Suprapubic skin (tissue), 4 donors: ENCODE measurements at regions not wholly inside any gene's neighbourhood (a gene's known extent, or its start where the extent isn't known, plus 50 kb on each side); places are given as distances from the start of the nearest gene placed in this dataset.
"Not testable (repeated sequence)": the region's sequence is repeated elsewhere in the genome, so short reads cannot be mapped to it uniquely, and the experiment has no call there.

Experiments
- DNase-seq, 2 donors: peaks; one replicate each; pipeline ENCODE4 v3.0.0-alpha.2; 2019; ENCODE audit warnings: low spot score in 2 of 2
- H3K27ac ChIP-seq: fragments of 200-600 bp; sonication (generic); one replicate; pipeline ENCODE4 v1.5.1; 2019
- H3K27me3 ChIP-seq: fragments of 200-600 bp; sonication (generic); one replicate; pipeline ENCODE4 v1.5.1; 2019
- H3K36me3 ChIP-seq: fragments of 200-600 bp; sonication (generic); one replicate; pipeline ENCODE4 v1.5.1; 2019
- H3K4me1 ChIP-seq: fragments of 200-600 bp; sonication (generic); one replicate; pipeline ENCODE4 v1.5.1; 2019
- H3K4me3 ChIP-seq: fragments of 200-600 bp; sonication (generic); one replicate; pipeline ENCODE4 v1.5.1; 2019; ENCODE audit warnings: mild to moderate bottlenecking
- H3K9me3 ChIP-seq: fragments of 200-600 bp; sonication (generic); one replicate; pipeline ENCODE4 v1.5.1; 2019
- CTCF ChIP-seq, 2 donors: fragments of 200-600 bp in 1 of 2; fragments of 450-650 bp in 1 of 2; sonication (generic) in 1 of 2; IDR thresholded peaks; one replicate each; pipeline ENCODE4 v1.5.1; 2016 to 2019; ENCODE audit warnings: antibody characterized with exemption in 2 of 2, mild to moderate bottlenecking in 1 of 2, moderate library complexity in 1 of 2
- EP300 ChIP-seq: sonication (generic); formaldehyde crosslinking; IDR thresholded peaks from one replicate; pipeline ENCODE4 v1.6.1; 2017; ENCODE audit warnings: antibody characterized with exemption
- POLR2A ChIP-seq, 2 donors: fragments of 450-650 bp; IDR thresholded peaks; one replicate each; pipeline ENCODE4 v1.6.1; 2017; ENCODE audit warnings: antibody characterized with exemption in 2 of 2, mild to moderate bottlenecking in 2 of 2, moderate library complexity in 2 of 2
- POLR2AphosphoS5 ChIP-seq, 3 donors: sonication (generic); formaldehyde crosslinking; IDR thresholded peaks; one replicate each; pipeline ENCODE4 v1.6.1; 2017; ENCODE audit warnings: antibody characterized with exemption in 3 of 3
- WGBS: methylation state at CpG from one replicate; pipeline ENCODE4 v1.1.5; 2018; 5-methylcytosine and 5-hydroxymethylcytosine counted together

GRCh38 chr13:21911646-21912298 lies 240.9 kb downstream of the FGF9 start:
- no peak for DNase-seq
- Histone ChIP-seq H3K36me3 (no peaks in the 10 kb centered on the region), H3K27me3 (no peaks in the 10 kb centered on the region), H3K9me3 (no peaks in the 10 kb centered on the region), H3K4me3 (no peak overlapping the region), H3K27ac (no peak overlapping the region), H3K4me1 (no peaks in the 10 kb centered on the region)
- 76% methylated on average over 6 of the region's 6 CpGs for WGBS
- TF ChIP-seq CTCF (IDR thresholded peaks at IDR 0.05) (no peak), POLR2AphosphoS5 (IDR thresholded peaks at IDR 0.05) (no peak), EP300 (no peak), POLR2A (IDR thresholded peaks at IDR 0.05) (no peak)

GRCh38 chr13:21913010-21913409 lies 242.1 kb downstream of the FGF9 start:
- H3K9me3 ChIP-seq: no peaks in the 10 kb centered on the region
- no peaks in the 10 kb centered on the region for H3K27me3 ChIP-seq
- H3K27ac ChIP-seq: no peak overlapping the region
- H3K4me1 ChIP-seq: no peaks in the 10 kb centered on the region
- TF ChIP-seq CTCF (IDR thresholded peaks at IDR 0.05): no peak
- no peak for TF ChIP-seq EP300
- no peak for TF ChIP-seq POLR2A (IDR thresholded peaks at IDR 0.05)
- no peak for TF ChIP-seq POLR2AphosphoS5 (IDR thresholded peaks at IDR 0.05)
- H3K36me3 ChIP-seq: no peaks in the 10 kb centered on the region
- no peak overlapping the region for H3K4me3 ChIP-seq
- no peak for DNase-seq
- WGBS: 72% methylated on average over 8 of the region's 8 CpGs

GRCh38 chr13:21917086-21918015 lies 246.5 kb downstream of the FGF9 start:
- Histone ChIP-seq H3K4me1 (no peaks in the 10 kb centered on the region), H3K27ac (no peak overlapping the region), H3K36me3 (no peaks in the 10 kb centered on the region), H3K4me3 (no peak overlapping the region), H3K9me3 (no peaks in the 10 kb centered on the region), H3K27me3 (no peaks in the 10 kb centered on the region)
- TF ChIP-seq CTCF (IDR thresholded peaks at IDR 0.05) (no peak), POLR2A (IDR thresholded peaks at IDR 0.05) (no peak), POLR2AphosphoS5 (IDR thresholded peaks at IDR 0.05) (no peak), EP300 (no peak)
- no peak for DNase-seq
- 75% methylated on average over 9 of the region's 10 CpGs for WGBS

GRCh38 chr13:21920802-21921201 lies 249.9 kb downstream of the FGF9 start:
- H3K27me3 ChIP-seq, H3K27ac ChIP-seq, H3K36me3 ChIP-seq, DNase-seq, H3K4me1 ChIP-seq, H3K9me3 ChIP-seq, H3K4me3 ChIP-seq: not testable (repeated sequence)
- 97% methylated on average over 22 of the region's 31 CpGs for WGBS

- H3K9me3 ChIP-seq: no peaks in the 10 kb centered on the region
- H3K36me3 ChIP-seq: no peaks in the 10 kb centered on the region
- H3K27ac ChIP-seq: no peak overlapping the region
- no peak for TF ChIP-seq POLR2AphosphoS5 (IDR thresholded peaks at IDR 0.05)
- no peak for TF ChIP-seq POLR2A (IDR thresholded peaks at IDR 0.05)
- TF ChIP-seq EP300: no peak
- DNase-seq: no peak
- H3K27me3 ChIP-seq: no peaks in the 10 kb centered on the region
- WGBS: 88% methylated on average over 5 of the region's 6 CpGs
- H3K4me1 ChIP-seq: no peaks in the 10 kb centered on the region
- H3K4me3 ChIP-seq: no peak overlapping the region
Measured at GRCh38 chr13:21924958-21925357, 254.1 kb downstream of the FGF9 start.

- TF ChIP-seq POLR2AphosphoS5 (IDR thresholded peaks at IDR 0.05): no peak
- no peak for TF ChIP-seq CTCF (IDR thresholded peaks at IDR 0.05)
- WGBS: 87% methylated on average over 6 of the region's 6 CpGs
- no peaks in the 10 kb centered on the region for H3K4me1 ChIP-seq
- H3K4me3 ChIP-seq: no peak overlapping the region
- H3K27ac ChIP-seq: no peak overlapping the region
- no peaks in the 10 kb centered on the region for H3K36me3 ChIP-seq
- no peaks in the 10 kb centered on the region for H3K27me3 ChIP-seq
- no peak for DNase-seq
- H3K9me3 ChIP-seq: no peaks in the 10 kb centered on the region
Measured at GRCh38 chr13:21925720-21926119, 254.8 kb downstream of the FGF9 start.
